Endometrium (tissue), 2 donors: ENCODE measurements at regions not wholly inside any gene's neighbourhood (a gene's known extent, or its start where the extent isn't known, plus 50 kb on each side); places are given as distances from the start of the nearest gene placed in this dataset.
"Not testable (repeated sequence)": the region's sequence is repeated elsewhere in the genome, so short reads cannot be mapped to it uniquely, and the experiment has no call there.

Experiments
- FAIRE-seq: peaks from 2 replicates; lab custom pipeline; 2012; peaks lifted over from hg19 to GRCh38; lab: Jason Lieb, UNC
- donor health status: control.
- donor health status: control.

DNA sequence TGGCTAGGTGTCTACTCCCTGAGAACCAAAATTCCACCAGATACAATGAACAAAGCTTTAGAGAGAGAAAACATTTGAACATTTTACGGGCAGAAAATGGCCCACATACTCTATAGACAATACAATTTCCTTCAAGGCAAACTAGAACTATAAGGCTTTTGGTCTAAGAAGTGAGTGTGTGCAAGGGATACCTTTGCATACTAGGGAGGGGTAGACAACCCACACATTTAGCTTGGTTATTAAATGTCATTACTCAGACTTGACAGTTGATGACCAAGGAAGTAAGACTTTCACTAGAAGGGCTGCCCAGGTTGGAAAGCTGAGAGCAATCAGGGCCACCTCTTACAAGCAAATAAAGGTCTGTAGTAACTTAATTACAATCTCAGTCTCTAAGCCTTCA lies 64.0 kb upstream of the PLEKHM1 start:
- FAIRE-seq = not testable (repeated sequence)

DNA sequence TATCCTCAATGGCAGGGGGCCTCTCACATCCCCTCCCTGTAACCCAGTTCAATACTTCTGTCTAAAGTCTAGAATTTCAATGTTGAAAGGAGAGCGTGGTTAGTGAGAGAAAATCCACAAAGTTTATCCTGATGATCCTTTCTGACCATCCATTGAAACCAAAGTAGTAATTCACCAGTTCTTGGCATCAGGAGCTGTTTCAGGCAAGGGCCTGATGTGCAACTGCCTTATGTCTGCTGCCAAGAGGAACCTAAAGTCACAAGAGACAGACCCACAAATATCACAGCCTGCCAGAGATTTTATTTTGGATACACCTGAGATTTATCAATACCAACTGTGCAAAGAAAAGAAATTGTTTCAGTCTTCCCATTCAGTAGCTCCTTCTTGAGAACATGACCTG lies 68.3 kb upstream of the PLEKHM1 start:
- FAIRE-seq = not testable (repeated sequence)

DNA sequence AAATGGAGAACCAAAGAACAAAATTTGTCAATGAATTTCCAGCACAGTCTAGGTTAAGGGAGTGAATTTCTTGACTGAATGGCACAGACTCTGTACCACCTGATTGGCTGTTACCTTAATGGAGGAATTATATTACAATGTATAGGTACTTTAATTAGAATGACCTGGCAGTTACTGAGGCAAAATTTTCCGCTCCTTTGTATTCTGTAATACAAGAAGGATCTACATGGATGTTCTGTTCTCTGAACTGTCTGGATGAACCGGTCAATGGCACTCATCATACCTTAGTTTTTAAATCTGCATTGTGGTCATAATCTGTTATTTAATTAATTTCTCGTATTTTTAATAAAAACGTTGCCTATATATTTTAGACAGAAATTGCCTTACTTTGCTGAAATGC lies 72.3 kb upstream of the PLEKHM1 start:
- not testable (repeated sequence) for FAIRE-seq

DNA sequence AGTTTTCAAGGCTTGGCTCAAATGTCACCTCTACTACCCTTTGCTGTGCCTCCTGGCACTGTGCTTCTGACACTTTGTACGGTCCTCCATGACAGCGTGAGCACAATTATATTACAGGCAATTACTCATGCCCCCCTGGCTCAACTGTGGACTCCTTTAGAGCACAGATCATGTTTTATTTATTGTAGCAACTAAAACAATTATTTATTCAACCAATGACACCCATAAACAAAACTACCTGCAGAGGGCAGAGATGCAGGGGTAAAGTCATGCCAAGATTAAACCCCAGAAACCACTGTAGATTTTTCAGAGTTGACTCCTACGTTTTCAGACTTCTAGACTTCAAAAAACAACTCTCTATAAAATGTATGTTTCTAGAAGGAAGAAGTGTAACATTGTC lies 72.8 kb upstream of the PLEKHM1 start:
- FAIRE-seq = not testable (repeated sequence)

DNA sequence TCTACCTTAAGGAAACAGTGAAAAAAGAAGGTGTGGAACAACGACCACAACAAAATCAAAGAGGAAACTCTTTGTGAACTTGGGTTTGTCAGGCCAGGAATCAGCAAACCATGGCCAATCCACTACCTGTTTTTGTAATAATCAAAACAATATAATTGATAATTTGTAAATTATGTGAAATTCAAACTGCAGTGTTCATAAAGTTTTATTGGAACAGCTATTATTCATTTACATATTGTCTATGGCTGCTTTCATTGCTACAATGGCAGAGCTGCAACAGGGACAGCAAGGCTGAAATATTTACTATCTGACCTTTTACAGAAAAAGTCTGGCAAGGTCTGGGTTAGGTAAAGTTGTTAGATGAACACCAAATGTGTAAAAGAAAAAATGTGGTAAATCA lies 77.8 kb upstream of the PLEKHM1 start:
- not testable (repeated sequence) for FAIRE-seq

DNA sequence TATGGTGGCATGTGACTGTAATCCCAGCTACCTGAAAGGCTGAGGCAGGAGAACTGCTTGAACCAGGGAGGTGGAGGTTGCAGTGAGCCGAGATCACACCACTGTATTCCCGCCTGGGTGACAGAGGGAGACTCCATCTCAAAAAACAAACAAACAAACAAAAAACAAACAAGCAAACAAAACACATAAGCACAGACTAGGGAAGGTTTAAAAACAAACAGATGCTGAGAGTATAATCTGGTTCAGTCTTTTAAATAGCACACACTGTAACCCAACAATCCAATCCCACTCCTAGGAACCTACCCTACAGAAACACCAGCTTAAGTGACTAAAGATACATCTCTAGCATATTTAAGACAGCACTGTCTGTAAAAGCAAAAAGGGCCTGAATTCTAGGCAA lies 82.8 kb upstream of the PLEKHM1 start:
- not testable (repeated sequence) for FAIRE-seq

DNA sequence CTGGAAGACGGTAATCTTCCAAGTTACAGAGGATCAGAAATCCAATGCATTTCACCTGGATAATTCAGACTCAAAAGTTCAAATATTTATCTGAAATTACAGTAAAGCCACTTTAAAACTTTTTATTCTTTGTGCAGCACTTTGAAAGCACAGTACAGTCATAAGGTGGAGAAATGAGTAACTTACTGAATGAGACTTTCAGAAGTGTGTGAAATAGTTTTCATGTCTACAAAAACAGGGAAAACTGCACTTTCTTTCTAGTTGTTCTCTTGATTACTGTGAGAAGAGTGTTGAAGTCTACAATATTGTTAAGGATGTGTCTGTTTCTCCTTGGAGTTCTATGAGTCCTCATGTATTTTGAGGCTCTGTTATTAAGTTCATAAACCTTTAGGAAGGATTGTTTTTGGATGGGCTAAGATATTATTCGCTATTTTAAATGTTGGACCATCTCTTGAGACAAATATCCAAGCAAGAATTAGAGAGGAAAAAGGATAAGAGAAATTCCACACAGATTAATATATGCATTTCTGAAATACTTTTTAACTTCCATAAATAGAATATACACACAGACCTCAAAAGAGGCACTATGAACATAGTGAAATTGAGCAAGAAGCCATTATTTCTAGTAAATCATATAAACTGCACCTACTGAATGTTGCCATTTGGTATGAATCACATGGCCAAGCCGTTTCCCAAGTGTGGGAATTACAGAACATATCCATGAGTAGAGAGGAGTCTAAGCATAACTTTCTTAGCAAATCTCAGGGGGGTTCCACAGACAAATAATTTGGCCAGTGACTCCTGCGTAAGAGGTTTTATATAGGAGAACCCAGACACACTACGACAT lies 83.6 kb upstream of the PLEKHM1 start:
- no peak for FAIRE-seq

DNA sequence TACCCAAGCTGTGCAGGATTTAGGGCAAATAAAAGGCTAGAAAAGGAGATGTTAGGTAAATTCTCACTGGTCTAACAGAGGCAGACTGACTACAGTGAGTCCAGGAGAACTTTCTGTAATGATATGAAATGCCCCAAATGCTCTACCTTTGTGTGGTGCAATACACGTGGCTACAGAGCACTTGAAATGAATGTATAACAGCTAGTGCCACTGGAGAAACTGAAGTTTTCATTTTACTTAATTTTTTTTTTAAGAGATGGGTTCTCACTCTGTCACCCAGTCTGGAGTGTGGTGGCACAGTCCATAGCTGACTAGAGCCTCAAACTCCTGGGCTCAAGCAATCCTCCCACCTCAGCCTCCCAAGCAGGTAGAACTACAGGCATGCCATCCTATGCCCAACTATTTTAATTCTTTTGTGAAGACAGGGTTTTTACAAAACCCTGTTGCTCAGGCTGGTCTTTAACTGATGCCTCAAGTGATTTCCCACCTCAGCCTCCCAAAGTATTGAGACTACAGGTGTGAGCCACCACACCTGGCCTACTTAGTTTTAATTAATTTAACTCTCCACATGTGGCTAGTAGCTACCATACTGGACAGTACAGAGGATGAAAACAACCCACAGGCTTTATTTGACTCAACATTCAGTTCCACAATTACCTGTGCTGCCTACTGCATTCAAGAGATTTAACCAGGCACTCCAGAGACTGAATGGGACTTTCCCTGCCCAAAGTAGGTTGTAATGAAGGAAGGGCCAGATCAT lies 84.8 kb upstream of the PLEKHM1 start:
- FAIRE-seq = no peak

DNA sequence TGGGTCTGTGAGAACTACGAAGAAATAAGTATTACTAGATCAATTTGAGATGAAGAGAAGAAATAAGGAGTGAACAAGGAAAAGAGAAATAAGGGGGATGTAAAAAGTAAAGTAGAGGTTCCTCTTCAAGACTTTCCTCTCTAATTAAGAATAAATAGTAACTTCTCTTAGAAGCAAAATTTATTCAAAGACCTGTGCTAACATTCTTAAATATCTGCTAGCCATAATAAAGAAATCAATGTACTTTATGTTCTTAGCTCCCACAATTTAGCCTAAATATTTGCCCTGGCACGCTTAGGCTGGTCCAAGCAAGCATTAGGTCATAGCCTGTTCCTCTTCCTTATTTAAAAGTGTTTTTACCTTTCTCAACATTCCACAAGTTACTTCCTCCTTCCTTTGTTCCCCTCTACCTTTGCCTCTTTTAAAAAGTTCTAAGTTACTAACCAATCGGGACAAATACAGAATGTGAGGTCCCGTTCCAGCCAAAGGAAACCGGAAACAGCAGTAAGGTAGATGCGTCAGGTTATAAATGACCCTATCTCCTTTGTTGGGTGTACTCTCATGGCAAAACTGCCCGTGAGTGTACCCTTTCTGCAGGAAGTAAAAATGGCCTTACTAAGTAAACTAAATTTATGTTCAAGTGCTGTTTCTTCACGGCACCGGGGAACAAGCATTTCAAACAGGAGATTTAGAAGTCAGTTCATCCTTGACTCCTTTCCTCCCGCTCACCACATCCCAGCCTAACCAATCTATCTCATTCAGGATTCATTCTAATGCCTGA lies 86.2 kb upstream of the PLEKHM1 start:
- FAIRE-seq = not testable (repeated sequence)

DNA sequence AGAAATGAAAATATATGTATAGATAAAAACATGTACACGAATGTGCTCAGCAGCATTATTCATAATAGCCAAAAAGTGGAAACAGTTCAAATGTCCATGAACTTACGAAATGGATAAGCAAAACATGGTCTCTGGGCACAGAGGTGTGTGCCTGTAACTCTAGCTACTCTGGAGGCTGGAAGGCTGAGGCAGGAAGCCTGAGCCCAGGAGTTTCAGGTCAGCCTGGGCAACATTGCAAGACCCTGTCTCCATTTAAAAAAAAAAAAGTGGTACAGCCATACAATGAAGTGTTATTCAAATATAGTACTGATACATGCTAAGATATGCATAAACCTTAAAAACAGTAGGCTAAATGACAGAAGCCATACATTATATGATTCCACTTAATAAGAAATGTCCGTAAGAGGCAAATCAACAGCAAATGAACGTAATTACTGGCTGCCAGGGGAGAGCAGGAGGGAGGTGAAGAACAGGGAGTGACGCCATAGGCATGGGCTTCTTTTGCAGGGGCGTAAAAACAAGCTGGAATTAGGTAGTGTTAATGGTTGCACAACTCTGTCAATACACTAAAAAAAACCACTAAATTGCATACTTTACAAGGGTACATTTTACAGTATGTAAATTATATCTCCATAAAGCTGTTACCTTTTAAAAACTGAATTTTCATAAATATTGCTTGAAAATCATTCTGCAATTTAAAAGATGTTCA lies 87.2 kb upstream of the PLEKHM1 start:
- FAIRE-seq = no peak

DNA sequence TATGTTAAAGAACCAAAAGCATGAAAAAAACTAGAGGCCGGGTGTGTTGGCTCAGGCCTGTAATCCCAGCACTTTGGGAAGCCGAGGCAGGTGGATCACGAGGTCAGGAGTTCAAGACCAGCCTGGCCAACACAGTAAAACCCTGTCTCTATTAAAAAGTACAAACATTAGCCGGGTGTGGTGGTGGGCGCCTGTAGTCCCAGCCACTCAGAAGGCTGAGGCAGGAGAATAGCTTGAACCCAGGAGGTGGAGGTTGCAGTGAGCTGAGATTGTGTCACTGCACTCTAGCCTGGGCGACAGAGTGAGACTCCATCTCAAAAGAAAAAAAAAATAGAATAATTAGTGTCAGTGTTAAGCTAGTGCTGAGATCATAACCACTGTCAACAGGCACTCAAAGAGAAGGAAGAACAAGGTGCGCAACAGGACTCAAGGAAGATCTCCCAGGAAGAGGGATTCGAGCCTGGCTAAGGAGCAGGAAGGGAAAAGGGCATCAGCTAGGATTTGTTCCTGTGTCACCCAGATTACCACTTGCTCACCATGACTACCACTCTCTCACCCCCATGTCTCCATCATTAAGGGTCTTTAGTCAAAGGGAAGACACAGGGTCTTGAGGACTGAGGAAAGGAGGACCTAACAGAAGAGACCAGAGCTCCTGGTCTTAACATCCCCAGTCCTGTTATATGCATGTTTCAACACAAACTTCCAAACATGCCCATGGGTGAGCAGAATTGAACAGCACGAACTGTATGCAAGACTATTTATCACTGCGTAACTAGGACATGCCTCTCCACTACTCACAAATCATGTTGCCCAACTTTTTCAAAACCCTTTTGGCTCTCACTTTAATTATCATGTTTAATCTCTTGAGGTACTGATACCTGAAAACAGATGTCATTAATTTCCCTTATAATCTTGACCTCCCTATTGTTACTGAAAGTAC lies 88.3 kb upstream of the PLEKHM1 start:
- no peak for FAIRE-seq

DNA sequence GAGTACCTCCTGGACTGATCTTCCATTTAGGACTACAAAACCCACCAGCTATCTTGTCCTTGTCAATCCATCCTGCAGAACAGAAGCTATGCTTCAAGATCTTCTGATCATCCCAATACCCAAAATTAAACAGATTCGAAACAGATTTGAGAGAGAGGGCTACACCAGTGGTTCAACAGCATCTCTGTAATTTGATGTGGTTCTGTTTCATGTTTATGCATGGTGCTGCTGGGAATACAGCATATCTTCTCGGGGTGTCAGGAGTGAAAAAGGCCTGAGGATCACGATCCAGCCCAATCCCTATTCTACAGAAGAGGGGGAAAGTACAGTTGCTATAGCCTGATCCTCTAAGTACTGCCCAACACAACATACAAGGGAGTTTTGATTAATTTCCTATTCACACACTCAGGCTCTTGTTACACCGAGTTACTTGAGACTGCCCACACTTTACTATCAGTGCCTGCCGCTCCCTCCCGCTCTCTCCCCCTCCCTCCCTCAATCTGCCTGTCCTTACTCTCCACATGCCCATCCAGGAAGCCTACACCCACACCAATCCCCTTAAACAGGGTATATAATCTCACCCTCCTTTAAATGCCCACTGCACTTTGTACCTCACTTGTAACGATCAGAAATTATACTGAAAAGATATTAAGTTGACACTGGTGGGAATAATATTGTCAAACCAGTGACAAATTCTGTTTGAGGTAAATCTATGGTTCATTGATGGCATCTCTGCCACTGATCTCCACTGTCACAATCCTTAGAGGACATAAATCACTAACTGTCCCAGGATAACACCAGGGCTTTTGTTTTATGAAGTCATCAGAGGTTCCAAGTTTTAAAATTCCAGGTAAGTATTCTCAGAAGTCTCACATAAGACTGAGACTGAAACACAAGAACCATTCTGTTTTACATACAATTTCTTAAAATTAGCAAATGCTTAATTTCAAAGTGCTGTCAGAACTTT lies 89.3 kb upstream of the PLEKHM1 start:
- FAIRE-seq = no peak

DNA sequence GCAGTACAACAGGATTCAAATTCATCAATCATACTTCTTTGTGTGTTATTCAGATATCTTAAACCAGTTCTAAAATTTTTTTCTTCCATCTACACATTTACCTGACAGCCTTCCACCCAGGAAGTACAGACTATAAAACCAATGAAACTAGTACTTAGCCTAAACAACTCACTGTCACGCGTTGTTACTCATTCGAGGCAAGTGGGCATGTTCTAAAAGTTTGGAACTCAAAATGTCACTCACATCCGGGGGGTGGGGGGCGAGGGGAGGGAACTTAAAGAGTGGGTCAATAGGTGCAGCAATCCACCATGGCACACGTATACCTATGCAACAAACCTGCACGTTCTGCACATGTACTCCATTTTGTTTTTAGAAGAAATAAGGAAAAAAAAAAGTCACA lies 90.4 kb upstream of the PLEKHM1 start:
- no peak for FAIRE-seq

DNA sequence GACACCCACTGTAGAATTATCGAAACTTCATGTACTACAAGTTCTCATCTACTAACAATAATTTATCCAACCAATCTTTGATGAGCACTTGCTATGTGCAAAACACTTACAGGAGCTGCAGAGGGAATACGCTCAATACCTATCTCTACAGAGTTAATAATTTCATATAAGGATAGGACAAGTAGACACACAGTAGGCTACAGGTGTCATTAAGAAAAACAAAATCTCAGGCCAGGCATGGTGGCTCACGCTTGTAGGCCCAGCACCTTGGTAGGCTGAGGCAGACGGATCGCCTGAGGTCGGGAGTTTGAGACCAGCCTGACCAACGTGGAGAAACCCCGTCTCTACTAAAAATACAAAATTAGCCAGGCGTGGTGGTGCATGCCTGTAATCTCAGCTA lies 91.3 kb upstream of the PLEKHM1 start:
- no peak for FAIRE-seq

DNA sequence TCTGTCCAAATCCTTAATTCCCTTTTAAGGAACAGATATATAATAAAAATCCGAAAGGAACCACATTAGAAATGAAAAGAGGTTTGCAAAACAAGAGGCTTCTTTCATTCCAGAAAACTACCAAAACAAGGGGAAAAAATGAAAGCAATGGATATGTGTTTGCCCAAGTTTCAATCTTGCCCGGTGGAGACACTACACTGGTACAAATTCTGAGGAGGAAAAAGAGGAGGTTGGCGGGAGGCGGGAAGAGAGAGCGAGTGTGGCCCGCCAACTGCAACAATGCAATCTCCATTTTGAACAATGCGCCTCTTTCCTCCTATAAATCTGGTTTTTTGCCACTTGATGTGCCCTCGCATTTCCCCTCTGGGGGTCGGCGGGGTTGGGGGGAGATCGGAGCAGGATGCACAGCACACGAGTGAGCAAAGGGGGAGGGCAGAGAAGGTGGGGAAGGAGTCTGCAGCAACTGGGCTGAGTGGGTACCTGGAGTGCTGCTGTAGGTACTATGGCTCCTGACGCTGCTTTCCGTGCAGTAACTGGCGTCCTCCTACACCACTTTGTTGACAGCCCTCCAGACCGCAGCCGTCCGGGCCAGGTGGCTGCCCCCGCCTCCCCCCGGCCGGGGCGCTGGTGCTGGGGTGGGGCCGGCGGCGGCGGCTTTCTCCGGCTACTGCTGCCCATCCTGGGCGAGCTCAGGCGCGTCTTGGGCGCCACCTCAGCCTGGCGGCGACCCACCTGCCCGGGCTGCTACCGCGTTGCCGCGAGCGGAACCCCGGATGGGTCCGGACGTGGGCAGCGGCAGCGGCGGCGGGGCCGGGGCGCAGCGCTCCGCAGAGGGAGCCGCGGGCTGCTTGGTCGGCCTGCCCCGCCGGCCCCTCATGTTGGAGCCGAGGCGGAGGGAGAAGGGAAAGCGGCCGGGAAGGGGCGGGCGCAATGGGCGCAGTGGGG lies 93.8 kb upstream of the PLEKHM1 start:
- no peak for FAIRE-seq

DNA sequence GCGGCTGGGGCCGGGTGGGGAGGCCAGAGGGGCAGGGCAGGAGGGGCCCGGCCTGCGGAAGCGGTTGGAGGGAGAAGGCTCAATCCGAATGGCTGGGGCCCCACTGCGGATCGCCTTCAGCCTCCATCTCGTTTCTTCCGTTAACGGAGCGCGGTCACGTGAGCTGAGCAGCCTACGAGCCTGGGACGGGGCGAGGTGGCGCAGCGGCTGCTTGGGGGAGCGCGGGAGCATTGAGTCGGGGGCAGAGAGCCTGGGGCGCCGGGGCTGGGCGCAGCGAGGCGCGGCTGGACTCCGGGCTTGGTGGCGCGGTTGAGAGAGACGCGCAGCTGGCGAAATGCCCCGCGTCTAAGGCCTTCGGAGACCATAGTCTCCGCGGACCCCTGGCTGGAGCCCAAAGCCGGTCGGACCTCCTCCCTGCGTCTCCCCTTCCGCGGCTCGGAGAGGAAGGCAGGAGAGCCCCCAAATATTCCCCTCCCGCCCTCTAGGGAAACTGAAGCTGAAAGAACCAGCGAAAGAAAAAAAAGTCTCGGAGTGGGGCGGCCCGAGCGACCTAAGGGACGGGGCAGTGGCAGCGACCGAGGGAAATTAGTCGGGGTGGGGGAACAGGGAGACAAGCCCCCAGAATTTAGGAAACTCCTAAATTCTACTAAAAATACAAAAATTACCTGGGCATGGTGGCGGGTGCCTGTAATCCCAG lies 94.7 kb upstream of the PLEKHM1 start:
- FAIRE-seq = not testable (repeated sequence)

DNA sequence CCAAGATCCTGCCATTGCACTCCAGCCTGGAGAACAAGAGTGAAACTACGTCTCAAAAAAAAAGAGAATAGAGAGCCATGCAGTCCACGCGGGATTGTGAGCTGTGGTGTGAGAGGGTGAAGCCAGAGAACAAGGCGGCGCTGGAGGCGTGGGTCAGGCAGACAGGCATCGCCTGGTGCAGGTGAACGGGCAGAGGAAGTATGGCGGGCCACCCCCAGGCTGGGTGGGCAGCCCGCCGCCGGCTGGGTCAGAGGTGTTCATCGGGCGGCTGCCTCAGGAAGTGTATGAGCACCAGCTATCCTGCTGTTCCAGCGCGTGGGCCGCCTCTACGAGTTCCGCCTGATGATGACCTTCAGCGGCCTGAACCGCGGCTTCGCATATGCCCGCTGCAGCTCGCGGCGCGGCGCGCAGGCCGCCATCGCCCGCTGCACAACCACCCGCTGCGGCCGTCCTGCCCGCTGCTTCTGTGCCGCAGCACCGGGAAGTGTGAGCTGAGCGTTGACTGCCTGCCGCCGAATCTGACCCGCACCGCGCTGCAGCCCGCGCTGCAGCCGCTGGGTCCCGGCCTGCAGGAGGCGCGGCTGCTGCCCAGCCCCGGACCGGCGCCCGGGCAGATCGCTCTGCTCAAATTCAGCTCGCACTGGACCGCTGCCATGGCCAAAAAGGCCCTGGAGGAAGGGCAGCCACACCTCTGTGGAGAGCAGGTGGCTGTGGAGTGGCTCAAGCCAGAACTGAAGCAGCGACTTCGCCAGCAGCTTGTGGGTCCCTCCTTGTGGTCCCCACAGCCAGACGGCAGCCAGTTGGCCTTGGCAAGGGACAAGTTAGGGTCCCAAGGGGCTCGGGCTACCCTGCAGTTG lies 95.5 kb upstream of the PLEKHM1 start:
- not testable (repeated sequence) for FAIRE-seq
